GM18858 (cell line): ENCODE measurements at regions not wholly inside any gene's neighbourhood (a gene's known extent, or its start where the extent isn't known, plus 50 kb on each side); places are given as distances from the start of the nearest gene placed in this dataset.

Experiments
- ATAC-seq: cut with Tn5 transposase; IDR thresholded peaks from one replicate; pipeline ENCODE4 v1.9.1; 2021; ENCODE audit not compliant: unreplicated experiment

DNA sequence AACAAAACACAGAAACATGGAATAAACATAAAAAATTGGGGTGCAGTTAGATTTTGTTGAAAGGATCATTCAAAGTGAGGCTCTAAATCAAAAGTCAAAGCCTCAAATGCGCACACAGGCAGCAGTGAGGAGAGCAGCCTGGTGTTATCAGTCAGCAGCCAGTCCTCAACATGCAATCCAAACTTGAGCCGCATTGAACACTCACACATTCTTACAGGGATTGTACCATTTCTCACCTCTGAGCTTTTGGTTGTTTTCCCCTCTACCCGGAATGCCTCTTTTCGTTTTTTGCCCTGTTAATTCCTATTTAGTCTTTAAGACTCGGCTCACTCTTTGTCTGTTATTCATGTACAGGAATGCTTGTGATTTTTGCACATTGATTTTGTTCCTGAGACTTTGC is 81.1 kb upstream of the PUM3 start:
- ATAC-seq: no peak

DNA sequence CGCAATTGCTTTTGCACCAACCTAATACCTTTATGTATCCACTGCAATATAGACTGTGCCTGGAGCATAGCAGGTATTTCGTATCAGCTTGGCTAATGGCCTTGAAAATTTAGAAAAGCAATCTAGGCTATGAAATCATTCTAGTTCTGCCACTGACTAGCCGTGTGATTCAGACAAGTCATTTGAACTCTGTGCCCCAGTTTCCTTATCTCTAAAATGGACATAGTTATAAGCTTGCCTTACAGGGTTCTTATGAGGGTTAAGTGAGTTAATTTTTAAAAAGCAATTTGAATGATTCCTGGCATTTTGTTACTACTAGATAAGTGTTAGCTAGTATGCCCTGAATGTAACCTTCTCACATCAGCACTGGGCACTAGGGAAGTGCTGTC is 80.5 kb upstream of the PUM3 start:
- no peak for ATAC-seq

DNA sequence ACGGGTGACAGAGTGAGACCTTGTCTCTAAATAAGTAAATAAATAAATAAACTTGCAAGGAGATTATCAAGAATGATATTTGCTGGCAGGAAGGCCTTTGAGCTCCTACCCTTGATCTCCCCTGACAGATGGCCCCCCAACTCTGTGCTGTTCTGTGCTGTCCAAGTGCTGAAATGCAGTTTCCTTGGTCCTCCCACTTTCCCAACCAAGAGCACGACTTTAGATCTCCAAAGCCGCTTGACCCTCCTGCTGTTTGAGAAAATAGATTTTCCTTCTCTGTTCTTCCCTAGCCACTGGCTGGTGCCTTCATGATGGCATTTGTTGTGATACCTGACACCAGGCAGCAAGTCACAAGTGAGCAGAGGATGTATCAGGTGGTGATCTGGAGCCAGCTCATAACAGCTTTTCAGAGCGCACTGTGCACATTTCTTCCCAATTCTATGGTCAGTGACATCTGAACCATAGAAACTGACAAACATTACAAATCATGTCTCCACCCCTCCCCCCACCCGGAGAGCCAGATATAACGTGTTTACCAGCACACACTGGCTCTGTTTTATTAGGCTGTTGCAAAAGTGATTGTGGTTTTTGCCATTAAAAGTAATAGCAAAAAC is 80.0 kb upstream of the PUM3 start:
- ATAC-seq: no peak

DNA sequence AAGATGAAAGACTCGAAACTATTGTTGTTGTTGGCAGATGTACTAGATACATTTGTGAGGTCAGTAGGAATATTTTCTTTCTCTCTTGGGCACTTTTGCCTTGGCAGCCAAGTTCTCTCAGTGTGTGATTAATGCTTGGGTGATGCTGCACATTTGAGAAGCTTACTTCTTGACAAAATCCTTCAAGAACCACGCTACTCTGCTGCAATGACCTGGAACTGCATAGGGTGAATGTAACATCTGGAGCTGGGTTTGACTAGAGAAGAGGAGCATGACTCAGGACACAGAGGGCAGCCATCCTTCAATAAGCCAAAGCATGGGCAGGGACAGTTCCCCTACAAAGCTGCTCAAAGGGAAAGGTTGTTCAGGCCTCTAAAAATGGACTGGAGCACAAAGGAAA is 75.5 kb upstream of the PUM3 start:
- ATAC-seq: no peak

- ATAC-seq: no peak
Measured at GRCh38 chr9:2916382-2916985, 72.6 kb upstream of the PUM3 start.

- no peak for ATAC-seq
Measured at GRCh38 chr9:2913026-2913425, 69.1 kb upstream of the PUM3 start.

GRCh38 chr9:2907411-2907810 is 63.5 kb upstream of the PUM3 start:
- ATAC-seq: no peak

DNA sequence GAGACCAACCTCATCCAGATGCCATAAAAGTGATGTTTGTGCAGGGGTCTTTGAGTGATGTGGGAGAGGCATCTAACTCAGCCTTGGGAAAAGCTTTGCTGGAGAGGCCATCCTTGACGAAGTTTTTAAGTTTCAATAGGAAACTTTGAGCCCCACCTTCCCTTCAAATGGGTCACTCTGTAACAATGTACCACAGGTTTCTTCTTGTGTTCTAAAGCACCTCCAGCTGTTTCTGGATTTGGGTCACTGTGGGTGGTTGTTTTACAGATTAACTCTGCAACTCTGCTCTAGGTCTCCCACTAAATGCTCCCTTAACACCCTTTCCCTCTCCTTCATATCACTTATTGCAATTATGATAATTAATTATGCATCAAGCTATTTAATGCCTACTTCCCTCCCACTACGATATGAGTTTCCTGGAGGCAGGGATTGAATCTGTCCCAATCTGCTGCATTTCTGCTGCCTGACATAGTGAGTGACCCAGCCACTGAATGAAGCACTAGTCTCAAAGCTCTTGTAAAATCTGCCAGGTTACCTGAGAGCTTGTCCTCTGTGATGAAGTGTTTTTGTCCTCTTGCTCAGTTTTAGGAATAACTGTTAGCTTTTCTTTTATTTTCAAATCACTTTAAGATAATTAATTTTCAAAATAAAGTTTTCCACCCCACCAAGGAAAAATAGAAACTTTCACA is 60.5 kb upstream of the PUM3 start:
- ATAC-seq: no peak
